Gastroesophageal sphincter (tissue), 4 donors: ENCODE measurements at regions not wholly inside any gene's neighbourhood (a gene's known extent, or its start where the extent isn't known, plus 50 kb on each side); places are given as distances from the start of the nearest gene placed in this dataset.
A peak's percentile ranks its signal among the peaks of the same experiment; 100 is the strongest.
"Not testable (repeated sequence)": the region's sequence is repeated elsewhere in the genome, so short reads cannot be mapped to it uniquely, and the experiment has no call there.

ENCODE experiments used
- ATAC-seq: fragments of 150-250 bp; one replicate; pipeline ENCODE4 v1.9.1; 2016; ENCODE audit warnings: mild to moderate bottlenecking, moderate library complexity
- H3K27ac ChIP-seq, 4 donors: fragments of 200-600 bp; sonication (generic) in 3 of 4; 1 replicate in 3 of 4; 2 replicates in 1 of 4; pipeline ENCODE4 v1.5.1; 2016 to 2019
- H3K27me3 ChIP-seq: fragments of 200-600 bp; sonication (generic); one replicate; pipeline ENCODE4 v1.5.1; 2019
- H3K36me3 ChIP-seq, 2 donors: fragments of 200-600 bp; sonication (generic); one replicate each; pipeline ENCODE4 v1.5.1; 2019; ENCODE audit warnings: control low read depth in 1 of 2
- H3K4me1 ChIP-seq, 3 donors: fragments of 200-600 bp; sonication (generic); 1 replicate in 2 of 3; 2 replicates in 1 of 3; pipeline ENCODE4 v1.5.1; 2016 to 2019; ENCODE audit warnings: control low read depth in 2 of 3
- H3K4me3 ChIP-seq, 2 donors: fragments of 200-600 bp; sonication (generic); one replicate each; pipeline ENCODE4 v1.5.1; 2019; ENCODE audit warnings: mild to moderate bottlenecking in 1 of 2, moderate library complexity in 1 of 2
- H3K9me3 ChIP-seq, 3 donors: fragments of 200-600 bp; sonication (generic); one replicate each; pipeline ENCODE4 v1.5.1; 2017 to 2019; ENCODE audit warnings: control low read depth in 2 of 3
- CTCF ChIP-seq, 4 experiments: fragments of 200-600 bp in 2 of 4; fragments of 450-650 bp in 2 of 4; sonication (generic) in 1 of 4; IDR thresholded peaks; one replicate each; pipeline ENCODE4 v1.5.1; 2017 to 2019; ENCODE audit warnings: antibody characterized with exemption in 4 of 4, mild to moderate bottlenecking in 2 of 4, moderate library complexity in 2 of 4
- EP300 ChIP-seq: sonication (generic); formaldehyde crosslinking; IDR thresholded peaks from one replicate; pipeline ENCODE4 v1.6.1; 2017; ENCODE audit warnings: antibody characterized with exemption, mild to moderate bottlenecking
- POLR2A ChIP-seq, 2 donors: fragments of 450-650 bp; IDR thresholded peaks; one replicate each; pipeline ENCODE4 v1.6.1; 2017; ENCODE audit warnings: antibody characterized with exemption in 2 of 2, mild to moderate bottlenecking in 2 of 2, moderate library complexity in 1 of 2
- POLR2AphosphoS5 ChIP-seq: sonication (generic); formaldehyde crosslinking; IDR thresholded peaks from one replicate; pipeline ENCODE4 v1.6.1; 2017; ENCODE audit warnings: antibody characterized with exemption
- WGBS, 2 donors: methylation state at CpG; one replicate each; pipeline ENCODE4 v1.1.5; 2018; ENCODE audit warnings: low coverage in 1 of 2; 5-methylcytosine and 5-hydroxymethylcytosine counted together

- peaks cover 0 to 6% (median 2%) of the 10 kb centered on the region in 3 donors for H3K4me1 ChIP-seq
- 72% methylated on average over 5 of the region's 9 CpGs; no CpG with 5 or more reads in 1 of the 2 donors for WGBS, 2 donors
- ATAC-seq = no peak
Observed at GRCh38 chr17:49898366-49899190, 50.7 kb upstream of the TAC4 start.

GRCh38 chr17:49899191-49899485 is 51.3 kb upstream of the TAC4 start:
- H3K36me3 ChIP-seq = no peaks in the 10 kb centered on the region
- ATAC-seq = no peak
- H3K4me3 ChIP-seq = no peak overlapping the region
- peaks cover 69% of the 10 kb centered on the region for H3K27me3 ChIP-seq
- TF ChIP-seq CTCF (IDR thresholded peaks at IDR 0.05) = no peak
- no peak for TF ChIP-seq POLR2AphosphoS5
- no peak for TF ChIP-seq POLR2A (IDR thresholded peaks at IDR 0.05)
- TF ChIP-seq EP300 = no peak
- no peaks in the 10 kb centered on the region for H3K9me3 ChIP-seq
- H3K27ac ChIP-seq = no peak overlapping the region
- no CpG with 5 or more reads among the region's 2 CpGs for WGBS, 2 donors
- peaks cover 0 to 6% (median 2%) of the 10 kb centered on the region in 3 donors for H3K4me1 ChIP-seq

More at GRCh38 chr17:49898366-49899190, 50.7 kb upstream of the TAC4 start:
- H3K27me3 ChIP-seq = peaks cover 65% of the 10 kb centered on the region
- H3K4me3 ChIP-seq = no peak overlapping the region
- no peaks in the 10 kb centered on the region for H3K36me3 ChIP-seq
- TF ChIP-seq CTCF (IDR thresholded peaks at IDR 0.05) = no peak
- TF ChIP-seq EP300 = no peak
- no peak for TF ChIP-seq POLR2AphosphoS5
- TF ChIP-seq POLR2A (IDR thresholded peaks at IDR 0.05) = no peak
- H3K9me3 ChIP-seq = no peaks in the 10 kb centered on the region
- no peak overlapping the region for H3K27ac ChIP-seq

- Histone ChIP-seq H3K9me3 (no peaks in the 10 kb centered on the region), H3K27me3 (peaks cover 69% of the 10 kb centered on the region), H3K36me3 (no peaks in the 10 kb centered on the region), H3K4me1 (peaks cover 0 to 6% (median 2%) of the 10 kb centered on the region in 3 donors), H3K27ac (no peak overlapping the region), H3K4me3 (no peak overlapping the region)
- TF ChIP-seq EP300 (no peak), POLR2A (IDR thresholded peaks at IDR 0.05) (no peak), CTCF (IDR thresholded peaks at IDR 0.05) (no peak), POLR2AphosphoS5 (no peak)
- no peak for ATAC-seq
- WGBS, 2 donors = 29% methylated on average over 1 of the region's 1 CpG; no CpG with 5 or more reads in 1 of the 2 donors
Observed at GRCh38 chr17:49899588-49899987, 51.7 kb upstream of the TAC4 start.

GRCh38 chr17:49900801-49901200 is 52.9 kb upstream of the TAC4 start:
- not testable (repeated sequence) for ATAC-seq, H3K4me3 ChIP-seq, H3K27ac ChIP-seq, H3K36me3 ChIP-seq, H3K4me1 ChIP-seq, H3K9me3 ChIP-seq
- peaks cover 69% of the 10 kb centered on the region for H3K27me3 ChIP-seq
- 92% methylated on average over 2 of the region's 5 CpGs; no CpG with 5 or more reads in 1 of the 2 donors for whole genome bisulfite sequencing, 2 donors

GRCh38 chr17:49901460-49902331 is 53.8 kb upstream of the TAC4 start:
- 53% methylated on average over 4 of the region's 47 CpGs; no CpG with 5 or more reads in 1 of the 2 donors for WGBS, 2 donors
- peak; percentile 38 for ATAC-seq
- Histone ChIP-seq H3K27ac (no peak overlapping the region), H3K4me1 (peaks cover 0 to 6% (median 2%) of the 10 kb centered on the region in 3 donors), H3K4me3 (peak overlapping the region in 1 of 2 donors; percentile 8), H3K9me3 (no peaks in the 10 kb centered on the region), H3K36me3 (no peaks in the 10 kb centered on the region), H3K27me3 (peaks cover 66% of the 10 kb centered on the region)
- TF ChIP-seq POLR2AphosphoS5 (no peak), POLR2A (IDR thresholded peaks at IDR 0.05) (no peak), CTCF (IDR thresholded peaks at IDR 0.05) (no peak), EP300 (no peak)
